Hepatocyte (in vitro differentiated cells): ENCODE measurements at regions not wholly inside any gene's neighbourhood (a gene's known extent, or its start where the extent isn't known, plus 50 kb on each side); places are given as distances from the start of the nearest gene placed in this dataset.

Source experiments
- DNase-seq: peaks from one replicate; pipeline ENCODE4 v3.0.0-alpha.2; 2016; ENCODE audit warnings: low spot score
- H2AFZ ChIP-seq: fragments of 200-600 bp; sonication (generic); 2 replicates; pipeline ENCODE4 v1.6.0; 2016; ENCODE audit warnings: antibody characterized with exemption, mild to moderate bottlenecking
- H3K27ac ChIP-seq: fragments of 200-600 bp; sonication (generic); 2 replicates; pipeline ENCODE4 v1.5.1; 2016; ENCODE audit warnings: mild to moderate bottlenecking
- H3K27me3 ChIP-seq: fragments of 200-600 bp; sonication (generic); 2 replicates; pipeline ENCODE4 v1.6.1; 2016
- H3K36me3 ChIP-seq: fragments of 200-600 bp; sonication (generic); replicated peaks from 2 replicates; pipeline ENCODE4 v1.5.1; 2016; ENCODE audit warnings: low read depth; ENCODE audit not compliant: insufficient read depth
- H3K4me1 ChIP-seq: fragments of 200-600 bp; sonication (generic); 2 replicates; pipeline ENCODE4 v1.5.1; 2016; ENCODE audit warnings: mild to moderate bottlenecking, moderate library complexity; ENCODE audit not compliant: insufficient read depth
- H3K4me2 ChIP-seq: fragments of 200-600 bp; sonication (generic); 2 replicates; pipeline ENCODE4 v1.6.0; 2016
- H3K4me3 ChIP-seq: fragments of 200-600 bp; sonication (generic); 2 replicates; pipeline ENCODE4 v1.5.1; 2016; ENCODE audit warnings: mild to moderate bottlenecking
- H3K79me2 ChIP-seq: fragments of 200-600 bp; sonication (generic); 2 replicates; pipeline ENCODE4 v1.6.0; 2017; ENCODE audit warnings: mild to moderate bottlenecking
- H3K9me2 ChIP-seq: fragments of 200-600 bp; sonication (generic); replicated peaks from 2 replicates; pipeline ENCODE4 v1.6.0; 2017; ENCODE audit warnings: mild to moderate bottlenecking; ENCODE audit not compliant: insufficient read depth
- H3K9me3 ChIP-seq: fragments of 200-600 bp; sonication (generic); 2 replicates; pipeline ENCODE4 v1.5.1; 2016; ENCODE audit warnings: low read depth, mild to moderate bottlenecking
- H4K20me1 ChIP-seq: fragments of 200-600 bp; sonication (generic); 2 replicates; pipeline ENCODE4 v1.6.0; 2016; ENCODE audit warnings: mild to moderate bottlenecking; ENCODE audit not compliant: insufficient read depth, poor library complexity, severe bottlenecking
- CTCF ChIP-seq: fragments of 200-600 bp; sonication (generic); IDR thresholded peaks from 2 replicates; pipeline ENCODE4 v1.5.1; 2016; ENCODE audit warnings: antibody characterized with exemption, mild to moderate bottlenecking; ENCODE audit not compliant: poor library complexity
- EZH2 ChIP-seq: fragments of 200-600 bp; sonication (generic); IDR thresholded peaks from 2 replicates; pipeline ENCODE4 v1.6.1; 2016; ENCODE audit warnings: antibody characterized with exemption, mild to moderate bottlenecking, borderline replicate concordance
- EZH2phosphoT487 ChIP-seq: fragments of 200-600 bp; sonication (generic); IDR thresholded peaks from one replicate; pipeline ENCODE4 v1.6.1; 2018; ENCODE audit warnings: antibody characterized with exemption, mild to moderate bottlenecking, low read depth, moderate library complexity; ENCODE audit not compliant: unreplicated experiment, severe bottlenecking
- WGBS: methylation state at CpG from one replicate; pipeline ENCODE4 v1.1.6; 2016; ENCODE audit warnings: low lambda C conversion rate; ENCODE audit errors: missing lambda C conversion rate; 5-methylcytosine and 5-hydroxymethylcytosine counted together

GRCh38 chr1:69045572-69045971 is 522.1 kb upstream of the LRRC7 start:
- Histone ChIP-seq H3K79me2 (no peaks in the 10 kb centered on the region), H3K4me2 (no peak overlapping the region), H3K36me3 (no peaks in the 10 kb centered on the region), H3K4me1 (no peaks in the 10 kb centered on the region), H3K4me3 (no peak overlapping the region), H3K27me3 (no peaks in the 10 kb centered on the region), H4K20me1 (no peaks in the 10 kb centered on the region), H3K9me2 (no peaks in the 10 kb centered on the region), H3K9me3 (no peaks in the 10 kb centered on the region), H3K27ac (no peak overlapping the region), H2AFZ (no peak overlapping the region)
- no peak for TF ChIP-seq EZH2phosphoT487
- no peak for TF ChIP-seq EZH2
- no peak for TF ChIP-seq CTCF
- WGBS, result 100% methylated on average over 1 of the region's 1 CpG
- no peak for DNase-seq

- Histone ChIP-seq H3K9me3 (no peaks in the 10 kb centered on the region), H2AFZ (no peak overlapping the region), H3K4me1 (no peaks in the 10 kb centered on the region), H3K79me2 (no peaks in the 10 kb centered on the region), H3K27ac (no peak overlapping the region), H3K4me3 (no peak overlapping the region), H3K27me3 (no peaks in the 10 kb centered on the region), H3K4me2 (no peak overlapping the region), H3K36me3 (no peaks in the 10 kb centered on the region), H4K20me1 (no peaks in the 10 kb centered on the region), H3K9me2 (no peaks in the 10 kb centered on the region)
- 82% methylated on average over 2 of the region's 2 CpGs for WGBS
- no peak for DNase-seq
- TF ChIP-seq CTCF (no peak), EZH2 (no peak), EZH2phosphoT487 (no peak)
Measured at GRCh38 chr1:69055194-69055593, 512.5 kb upstream of the LRRC7 start.

GRCh38 chr1:69058454-69058853 is 509.3 kb upstream of the LRRC7 start:
- Histone ChIP-seq H3K36me3 (no peaks in the 10 kb centered on the region), H3K9me2 (no peaks in the 10 kb centered on the region), H3K27me3 (no peaks in the 10 kb centered on the region), H3K4me2 (no peak overlapping the region), H3K4me1 (no peaks in the 10 kb centered on the region), H3K79me2 (no peaks in the 10 kb centered on the region), H4K20me1 (no peaks in the 10 kb centered on the region), H3K9me3 (no peaks in the 10 kb centered on the region), H3K27ac (no peak overlapping the region), H2AFZ (no peak overlapping the region), H3K4me3 (no peak overlapping the region)
- 42% methylated on average over 3 of the region's 3 CpGs for WGBS
- TF ChIP-seq EZH2phosphoT487, result no peak
- no peak for TF ChIP-seq EZH2
- TF ChIP-seq CTCF, result no peak
- DNase-seq, result no peak
